Activated T-helper 2 cell treated with anti-CD3 and anti-CD28 coated beads, Interferon-gamma antibody, Interleukin-2, Interleukin-4, amounts not matched to agents 10 μg/mL and 5 μg/mL and 100 μg/mL, durations not matched to agents 14 hours and 24 hours and 36 hours (primary cell): ENCODE measurements at regions not wholly inside any gene's neighbourhood (a gene's known extent, or its start where the extent isn't known, plus 50 kb on each side); places are given as distances from the start of the nearest gene placed in this dataset.

Source experiments
- DNase-seq: peaks from one replicate; pipeline ENCODE4 v3.0.0; 2021; ENCODE audit warnings: low spot score
- H3K27ac Mint-ChIP-seq: one replicate; pipeline ENCODE4 v1.8.0; 2021; ENCODE audit warnings: mixed read lengths
- H3K27me3 Mint-ChIP-seq: one replicate; pipeline ENCODE4 v1.8.0; 2021; ENCODE audit warnings: low read depth, mixed read lengths
- H3K36me3 Mint-ChIP-seq: one replicate; pipeline ENCODE4 v1.8.0; 2021; ENCODE audit warnings: low read depth, mixed read lengths
- H3K4me1 Mint-ChIP-seq: one replicate; pipeline ENCODE4 v1.8.0; 2021; ENCODE audit warnings: low read depth, mixed read lengths
- H3K4me3 Mint-ChIP-seq: one replicate; pipeline ENCODE4 v1.8.0; 2021; ENCODE audit warnings: low read depth, mild to moderate bottlenecking, moderate library complexity, mixed read lengths
- H3K9me3 Mint-ChIP-seq: one replicate; pipeline ENCODE4 v1.8.0; 2021; ENCODE audit warnings: mixed read lengths
- intact Hi-C: fragments of 100-400 bp; cut with micrococcal nuclease; formaldehyde crosslinking; loops from one replicate; pipeline ENCODE4 v1.15.1; 2023

DNA sequence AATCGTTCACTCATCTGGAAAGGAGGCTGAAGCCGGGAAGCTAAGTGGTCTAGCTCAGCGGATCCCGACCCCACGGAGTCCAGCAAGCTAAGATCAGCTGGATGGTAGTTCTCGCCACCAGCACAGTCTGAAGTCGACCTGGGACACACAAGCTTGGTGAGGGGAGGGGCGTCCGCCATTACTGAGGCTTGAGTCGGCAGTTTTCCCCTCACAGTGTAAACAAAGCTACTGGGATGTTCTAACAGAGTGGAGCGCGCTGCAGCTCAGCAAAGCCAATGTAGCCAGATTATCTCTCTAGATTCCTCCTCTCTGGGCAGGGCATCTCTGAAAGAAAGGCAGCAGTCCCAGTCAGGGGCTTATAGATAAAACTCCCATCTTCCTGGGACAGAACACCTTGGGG is 555.4 kb downstream of the BCOR start:
- peaks cover 1% of the 10 kb centered on the region for H3K4me1 Mint-ChIP-seq
- H3K4me3 Mint-ChIP-seq: no peak overlapping the region
- no peak overlapping the region for H3K27ac Mint-ChIP-seq
- peaks cover 2% of the 10 kb centered on the region for H3K27me3 Mint-ChIP-seq
- DNase-seq: no peak
- H3K36me3 Mint-ChIP-seq: no peaks in the 10 kb centered on the region
- H3K9me3 Mint-ChIP-seq: peaks cover 14% of the 10 kb centered on the region
- intact Hi-C loops: no loop called here

DNA sequence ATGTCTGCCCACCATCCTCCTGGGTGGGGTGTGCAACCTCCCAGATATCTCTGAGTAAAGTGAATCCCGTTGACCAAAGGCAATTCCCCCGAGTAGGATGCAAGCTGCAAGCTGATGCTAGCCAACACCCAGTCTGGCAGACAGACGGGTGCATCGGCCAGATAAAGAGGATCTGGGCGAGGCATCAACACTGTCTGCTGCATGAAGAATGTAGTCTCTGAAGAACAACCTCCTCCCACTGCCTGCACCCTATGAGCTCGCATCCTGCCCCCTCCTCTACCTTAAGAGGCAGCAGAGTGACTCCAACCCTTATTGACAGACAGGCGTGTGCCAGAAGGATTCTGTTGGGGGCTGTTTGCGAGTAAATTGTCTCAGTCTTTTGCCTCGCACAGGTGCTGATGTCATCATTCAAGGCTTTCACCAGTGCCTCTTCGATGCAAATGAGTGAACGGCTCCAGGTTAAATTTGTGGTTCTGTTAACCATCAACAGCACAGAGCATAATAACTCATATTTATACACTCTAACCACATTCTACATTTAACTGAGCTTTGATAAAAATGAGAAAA is 546.9 kb downstream of the BCOR start:
- H3K4me3 Mint-ChIP-seq: no peak overlapping the region
- DNase-seq: no peak
- no peak overlapping the region for H3K27ac Mint-ChIP-seq
- H3K4me1 Mint-ChIP-seq: peaks cover 14% of the 10 kb centered on the region
- intact Hi-C loops: loop anchor here (1.0 kb wide), 2 partner anchors 27 to 220 kb away; no protein-coding TSS in a partner anchor
- no peaks in the 10 kb centered on the region for H3K27me3 Mint-ChIP-seq
- peaks cover 5% of the 10 kb centered on the region for H3K9me3 Mint-ChIP-seq
- H3K36me3 Mint-ChIP-seq: no peaks in the 10 kb centered on the region

DNA sequence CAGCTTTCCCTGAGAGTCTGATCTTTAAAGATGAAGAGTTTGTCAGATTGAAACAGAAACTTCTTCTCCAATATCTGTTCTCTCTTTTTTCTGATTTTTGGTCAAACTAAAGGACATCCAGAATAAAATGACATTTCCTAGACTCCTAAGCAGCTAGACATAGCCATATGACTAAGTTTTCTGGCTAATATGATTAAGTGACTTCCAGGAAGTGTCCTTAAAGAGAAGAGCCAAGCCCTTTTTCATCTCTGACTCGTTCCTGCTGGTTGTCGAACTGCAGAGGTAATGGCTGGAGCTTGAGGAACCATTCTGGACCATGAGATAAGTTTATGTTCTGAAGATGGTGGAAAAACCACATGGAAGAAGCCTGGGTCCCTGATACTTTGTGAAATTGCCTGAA is 546.0 kb downstream of the BCOR start:
- DNase-seq: no peak
- Mint-ChIP-seq H3K4me1 (peaks cover 14% of the 10 kb centered on the region), H3K9me3 (peaks cover 5% of the 10 kb centered on the region), H3K36me3 (no peaks in the 10 kb centered on the region), H3K27ac (no peak overlapping the region), H3K4me3 (no peak overlapping the region), H3K27me3 (no peaks in the 10 kb centered on the region)
- intact Hi-C loops: loop anchor here (1.0 kb wide), 2 partner anchors 27 to 220 kb away; no protein-coding TSS in a partner anchor

DNA sequence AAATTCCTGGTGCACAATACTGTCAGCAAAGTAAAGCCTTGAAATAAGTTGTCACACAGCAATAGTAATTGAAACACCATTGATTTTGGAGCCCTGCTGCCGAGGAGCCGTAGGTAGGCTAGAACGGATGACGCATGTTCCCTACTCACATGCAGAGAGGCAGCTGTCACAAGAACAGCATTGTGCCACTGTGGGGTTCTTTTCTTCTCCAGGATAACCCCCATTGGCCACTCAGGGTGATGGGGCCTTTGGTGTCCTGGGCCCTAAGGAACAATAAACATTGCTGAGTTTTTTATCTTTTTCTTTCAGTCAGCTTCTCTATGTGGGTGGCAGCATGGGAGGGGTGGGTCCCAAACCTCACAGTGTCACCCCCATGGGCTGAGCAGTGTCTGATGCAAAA is 542.3 kb downstream of the BCOR start:
- H3K27ac Mint-ChIP-seq: no peak overlapping the region
- DNase-seq: no peak
- intact Hi-C loops: no loop called here
- peaks cover 5% of the 10 kb centered on the region for H3K9me3 Mint-ChIP-seq
- no peaks in the 10 kb centered on the region for H3K36me3 Mint-ChIP-seq
- H3K27me3 Mint-ChIP-seq: no peaks in the 10 kb centered on the region
- H3K4me3 Mint-ChIP-seq: no peak overlapping the region
- peaks cover 10% of the 10 kb centered on the region for H3K4me1 Mint-ChIP-seq

DNA sequence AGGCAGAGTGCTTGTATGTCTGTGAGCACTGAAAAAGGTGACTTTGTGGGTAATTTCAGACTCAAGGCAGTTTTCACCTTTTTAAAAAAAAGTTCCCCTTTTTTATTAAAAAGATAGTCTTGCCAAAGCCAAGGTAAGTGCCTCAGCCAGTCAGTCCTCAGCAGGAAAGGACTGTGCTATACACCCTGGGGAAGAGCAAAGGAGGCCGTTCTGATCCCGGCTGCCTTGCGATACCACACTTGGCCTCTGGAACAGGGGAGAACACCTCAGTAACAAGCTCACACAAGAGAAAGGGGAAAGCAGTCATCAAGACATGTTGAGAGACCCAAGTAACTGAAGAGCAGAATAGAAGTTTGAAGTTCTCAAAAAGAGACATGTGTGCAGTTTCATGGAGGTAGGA is 541.7 kb downstream of the BCOR start:
- DNase-seq: no peak
- Mint-ChIP-seq H3K4me3 (no peak overlapping the region), H3K27me3 (no peaks in the 10 kb centered on the region), H3K36me3 (no peaks in the 10 kb centered on the region), H3K9me3 (peaks cover 5% of the 10 kb centered on the region), H3K4me1 (peaks cover 7% of the 10 kb centered on the region), H3K27ac (no peak overlapping the region)
- intact Hi-C loops: no loop called here

DNA sequence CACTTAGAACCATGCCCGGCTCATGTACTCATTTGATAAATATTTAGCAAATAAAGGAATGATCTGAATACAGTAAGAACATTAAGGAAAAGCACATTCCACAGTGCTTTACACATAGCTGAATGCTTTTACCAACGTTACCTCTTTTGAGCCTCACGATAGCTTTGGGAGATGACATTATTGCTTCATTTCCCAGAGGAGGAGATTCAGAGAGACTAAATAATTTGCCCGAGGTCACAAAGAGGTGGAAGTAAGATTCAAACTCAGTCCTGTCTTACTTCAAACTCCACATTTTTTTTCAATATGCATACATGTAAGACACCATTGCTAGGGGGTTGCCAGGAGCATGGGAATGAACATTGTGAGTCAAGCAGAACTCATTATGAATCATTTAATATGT is 538.5 kb downstream of the BCOR start:
- H3K9me3 Mint-ChIP-seq: no peaks in the 10 kb centered on the region
- H3K27me3 Mint-ChIP-seq: no peaks in the 10 kb centered on the region
- no peak overlapping the region for H3K4me3 Mint-ChIP-seq
- no peak for DNase-seq
- intact Hi-C loops: no loop called here
- no peaks in the 10 kb centered on the region for H3K4me1 Mint-ChIP-seq
- no peaks in the 10 kb centered on the region for H3K36me3 Mint-ChIP-seq
- H3K27ac Mint-ChIP-seq: no peak overlapping the region

DNA sequence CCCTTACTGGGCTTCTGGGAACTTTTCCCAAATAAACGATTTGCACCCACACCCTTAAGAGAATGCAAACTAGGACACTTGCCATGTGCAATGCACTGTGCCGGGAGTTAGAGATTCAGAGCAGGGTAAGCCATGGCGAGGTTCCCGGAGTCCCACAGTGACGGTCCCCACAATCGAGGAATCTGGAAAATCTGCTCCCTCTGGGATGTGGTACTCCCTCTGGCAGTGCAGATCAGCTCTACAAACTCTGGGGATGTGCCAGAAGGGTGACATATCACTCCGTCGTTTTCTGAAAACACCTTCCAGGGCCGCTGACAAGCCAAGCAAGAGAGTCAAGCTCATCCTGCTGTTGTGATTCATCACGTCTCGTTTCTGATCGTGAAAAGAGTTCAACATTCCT is 537.5 kb downstream of the BCOR start:
- Mint-ChIP-seq H3K4me3 (no peak overlapping the region), H3K27ac (no peak overlapping the region), H3K4me1 (no peaks in the 10 kb centered on the region), H3K27me3 (no peaks in the 10 kb centered on the region), H3K36me3 (no peaks in the 10 kb centered on the region), H3K9me3 (no peaks in the 10 kb centered on the region)
- intact Hi-C loops: no loop called here
- no peak for DNase-seq

DNA sequence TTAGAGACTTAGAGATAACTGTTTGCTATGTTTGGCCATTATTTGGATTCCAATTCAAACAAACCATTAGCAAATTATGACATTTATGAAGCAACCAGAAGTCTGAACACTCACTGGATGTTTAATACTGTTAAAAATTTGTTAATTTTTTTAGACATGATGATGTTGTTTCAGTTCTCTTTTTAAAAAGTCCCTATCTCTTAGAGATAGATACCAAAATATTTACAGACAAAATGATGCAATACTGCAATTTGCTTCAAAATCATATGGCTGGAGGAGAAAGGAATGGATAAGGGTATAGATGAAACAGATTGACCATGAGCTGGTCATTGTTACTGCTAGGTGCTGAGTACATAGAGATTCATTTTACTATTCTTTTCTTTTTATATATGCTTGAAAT is 534.6 kb downstream of the BCOR start:
- no peaks in the 10 kb centered on the region for H3K36me3 Mint-ChIP-seq

DNA sequence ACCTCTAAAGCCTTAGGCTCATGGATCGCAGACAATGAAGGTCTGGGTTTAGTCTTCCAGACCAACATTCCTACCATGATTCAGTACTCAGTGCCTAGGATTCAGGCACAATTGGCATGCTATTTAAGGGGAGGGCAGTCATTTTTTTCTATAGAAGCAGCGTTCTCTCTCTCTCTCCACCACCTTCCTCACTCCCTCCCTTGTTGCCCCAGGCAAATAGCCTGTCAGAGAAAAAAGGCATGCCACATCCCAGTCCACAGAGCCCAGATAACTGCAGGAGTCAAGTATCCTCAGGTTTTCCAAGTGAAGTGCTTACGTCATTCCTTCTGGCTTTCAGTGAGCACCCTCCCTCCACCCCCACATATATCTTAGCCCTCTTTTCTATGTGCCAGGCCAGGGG is 533.0 kb downstream of the BCOR start:
- no peak overlapping the region for H3K4me3 Mint-ChIP-seq
- intact Hi-C loops: no loop called here
- H3K27me3 Mint-ChIP-seq: no peaks in the 10 kb centered on the region
- H3K36me3 Mint-ChIP-seq: no peaks in the 10 kb centered on the region
- H3K27ac Mint-ChIP-seq: no peak overlapping the region
- H3K9me3 Mint-ChIP-seq: no peaks in the 10 kb centered on the region
- no peak for DNase-seq
- H3K4me1 Mint-ChIP-seq: no peaks in the 10 kb centered on the region

More for the DNA sequence above, 534.6 kb downstream of the BCOR start:
- Mint-ChIP-seq H3K27ac (no peak overlapping the region), H3K4me3 (no peak overlapping the region), H3K27me3 (no peaks in the 10 kb centered on the region), H3K9me3 (no peaks in the 10 kb centered on the region), H3K4me1 (no peaks in the 10 kb centered on the region)
- intact Hi-C loops: no loop called here
- DNase-seq: no peak

DNA sequence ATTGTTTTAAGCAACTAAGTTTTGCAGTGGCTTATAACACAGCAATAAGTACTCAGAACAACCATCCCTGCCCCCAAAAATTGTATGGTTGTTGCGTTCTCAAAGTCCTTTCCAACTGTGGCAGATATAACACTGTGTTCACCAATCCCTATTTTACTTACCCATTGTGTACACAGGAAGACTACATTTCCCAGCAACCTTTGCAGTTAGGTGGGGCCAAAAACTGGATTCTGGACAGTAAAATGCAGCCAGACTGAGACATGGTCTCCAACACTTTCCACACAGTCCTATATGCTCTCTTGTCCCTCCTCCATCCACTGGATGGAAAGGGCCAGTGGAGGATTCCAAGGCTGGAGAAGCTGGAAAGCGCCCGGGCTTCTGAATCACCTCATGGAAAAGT is 523.6 kb downstream of the BCOR start:
- DNase-seq: no peak

DNA sequence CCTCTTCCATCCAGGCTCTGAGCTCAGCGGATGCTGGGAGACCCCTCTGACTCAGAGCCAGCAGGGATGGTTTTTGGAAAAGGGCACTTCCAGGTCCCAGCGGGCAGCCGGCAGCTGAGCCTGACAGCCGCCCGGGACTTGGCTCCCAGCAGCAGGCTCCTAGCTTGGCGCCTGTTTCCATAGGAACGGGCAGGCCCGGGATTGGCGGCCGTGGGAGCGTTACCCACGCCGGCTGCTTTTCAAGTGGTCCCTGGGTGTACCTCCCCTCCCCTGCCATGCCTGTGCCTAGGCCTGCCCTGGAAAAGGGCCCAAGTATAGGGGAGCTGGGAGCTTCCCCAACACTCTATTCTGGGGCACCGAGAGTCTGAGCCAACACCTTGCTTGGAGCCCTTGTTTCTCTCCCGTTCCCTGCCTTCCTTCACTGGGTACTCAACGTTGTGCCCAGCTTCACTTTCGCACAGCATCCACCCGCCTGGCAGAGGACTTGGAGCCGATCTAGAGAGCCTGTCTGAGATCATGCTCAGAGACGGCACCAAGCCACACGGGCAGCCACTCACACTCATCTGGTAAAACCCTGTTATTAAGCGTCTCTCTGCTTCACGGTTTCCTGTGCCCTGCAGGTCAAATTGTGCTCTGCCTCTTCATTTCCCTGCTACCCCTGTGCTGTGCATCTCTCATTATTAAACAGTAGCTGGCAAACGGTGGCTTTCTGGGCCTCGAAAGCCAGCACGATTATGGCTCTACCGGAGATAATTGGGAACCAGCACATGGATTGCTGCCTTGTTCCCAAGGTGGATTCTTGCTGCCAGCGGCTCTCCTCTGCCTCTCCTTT is 521.5 kb downstream of the BCOR start:
- Mint-ChIP-seq H3K4me1 (peaks cover 34% of the 10 kb centered on the region), H3K9me3 (no peaks in the 10 kb centered on the region), H3K36me3 (no peaks in the 10 kb centered on the region), H3K27me3 (no peaks in the 10 kb centered on the region), H3K27ac (no peak overlapping the region), H3K4me3 (no peak overlapping the region)
- DNase-seq: no peak
- intact Hi-C loops: loop anchor here (10.0 kb wide), 1 partner anchor 771 kb away; the partner anchor contains the start of gene MID1IP1

More for the DNA sequence above, 523.6 kb downstream of the BCOR start:
- H3K27me3 Mint-ChIP-seq: no peaks in the 10 kb centered on the region
- H3K9me3 Mint-ChIP-seq: no peaks in the 10 kb centered on the region
- H3K27ac Mint-ChIP-seq: no peak overlapping the region
- H3K4me3 Mint-ChIP-seq: no peak overlapping the region
- no peaks in the 10 kb centered on the region for H3K36me3 Mint-ChIP-seq
- peaks cover 31% of the 10 kb centered on the region for H3K4me1 Mint-ChIP-seq
- intact Hi-C loops: loop anchor here (10.0 kb wide), 1 partner anchor 769 kb away; the partner anchor contains the start of gene MID1IP1

DNA sequence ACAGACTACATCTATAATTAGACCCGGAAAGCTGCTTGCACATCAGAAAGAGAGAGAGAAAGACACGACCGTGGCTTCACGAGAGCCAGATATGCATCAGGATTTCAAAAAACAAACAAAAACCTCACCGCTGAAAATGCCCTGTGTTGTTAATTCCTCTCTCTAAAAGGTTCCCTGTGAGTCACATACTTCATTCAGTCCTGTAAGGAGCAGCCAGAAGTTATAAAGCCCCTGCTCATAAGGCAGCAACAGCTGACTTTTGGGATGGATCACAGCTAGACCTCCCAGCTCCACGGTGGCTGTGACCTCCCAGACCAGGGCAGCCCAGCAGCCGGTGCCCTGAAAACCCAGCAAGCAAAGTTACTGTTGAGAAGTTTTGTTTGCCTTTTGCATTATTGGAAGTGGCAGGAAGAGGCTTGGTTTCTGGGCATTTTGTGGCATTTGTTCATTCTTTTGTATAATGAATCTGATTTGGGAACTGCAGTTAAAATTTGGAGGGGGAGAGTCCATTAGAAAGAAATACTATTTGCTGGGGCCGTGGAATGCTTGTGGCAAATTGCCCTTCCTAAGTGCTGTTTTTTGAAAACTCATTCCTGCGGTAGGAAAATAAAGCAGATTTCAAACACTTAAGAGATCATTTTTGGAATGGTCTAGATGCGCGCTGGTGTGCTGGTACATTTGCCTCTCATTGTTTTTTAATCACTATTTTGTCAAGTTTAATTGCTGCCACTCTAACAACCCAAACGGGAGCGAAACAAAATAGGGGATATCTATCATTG is 520.4 kb downstream of the BCOR start:
- Mint-ChIP-seq H3K4me3 (no peak overlapping the region), H3K9me3 (no peaks in the 10 kb centered on the region), H3K27ac (no peak overlapping the region), H3K36me3 (no peaks in the 10 kb centered on the region), H3K4me1 (peaks cover 34% of the 10 kb centered on the region), H3K27me3 (no peaks in the 10 kb centered on the region)
- no peak for DNase-seq
- intact Hi-C loops: loop anchor here (1.0 to 10.0 kb wide), 2 partner anchors 152 to 773 kb away; partner anchors contain the start of gene MID1IP1
